C4-2B (cell line): ENCODE measurements at regions not wholly inside any gene's neighbourhood (a gene's known extent, or its start where the extent isn't known, plus 50 kb on each side); places are given as distances from the start of the nearest gene placed in this dataset.

Source experiments
- H3K27ac ChIP-seq: fragments of 450-650 bp; 2 replicates; pipeline ENCODE4 v1.5.1; 2017
- ZFX ChIP-seq: fragments of 450-650 bp; IDR thresholded peaks from 2 replicates; pipeline ENCODE4 v1.6.1; 2017
- TF ChIP-seq, protein P1 (sequence below): fragments of 450-650 bp; conservative IDR thresholded peaks from 2 replicates; pipeline ENCODE4 v1.5.1; 2017; ENCODE audit warnings: mild to moderate bottlenecking

DNA sequence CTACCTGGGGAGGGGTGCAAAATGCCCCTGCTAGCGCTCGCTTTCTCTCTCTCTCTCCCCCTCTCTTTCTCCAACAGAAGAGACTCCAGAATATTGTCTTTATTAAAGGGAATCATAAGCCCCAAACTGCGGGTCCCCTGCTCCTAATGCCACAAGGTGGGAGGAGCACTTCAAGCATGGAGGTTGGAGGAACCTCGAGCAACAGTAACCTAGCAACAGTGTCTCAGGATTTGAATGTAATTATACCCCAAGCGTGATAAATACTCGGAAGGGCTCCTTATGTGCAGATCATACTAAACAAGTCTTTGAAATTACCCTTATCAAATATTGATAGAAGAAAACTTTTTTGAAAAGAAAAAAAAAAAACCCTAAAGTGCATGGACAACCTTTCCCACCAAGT lies 582.2 kb upstream of the PPP2R3A start:
- TF ChIP-seq ZFX = no peak
- TF ChIP-seq, protein P1, sequence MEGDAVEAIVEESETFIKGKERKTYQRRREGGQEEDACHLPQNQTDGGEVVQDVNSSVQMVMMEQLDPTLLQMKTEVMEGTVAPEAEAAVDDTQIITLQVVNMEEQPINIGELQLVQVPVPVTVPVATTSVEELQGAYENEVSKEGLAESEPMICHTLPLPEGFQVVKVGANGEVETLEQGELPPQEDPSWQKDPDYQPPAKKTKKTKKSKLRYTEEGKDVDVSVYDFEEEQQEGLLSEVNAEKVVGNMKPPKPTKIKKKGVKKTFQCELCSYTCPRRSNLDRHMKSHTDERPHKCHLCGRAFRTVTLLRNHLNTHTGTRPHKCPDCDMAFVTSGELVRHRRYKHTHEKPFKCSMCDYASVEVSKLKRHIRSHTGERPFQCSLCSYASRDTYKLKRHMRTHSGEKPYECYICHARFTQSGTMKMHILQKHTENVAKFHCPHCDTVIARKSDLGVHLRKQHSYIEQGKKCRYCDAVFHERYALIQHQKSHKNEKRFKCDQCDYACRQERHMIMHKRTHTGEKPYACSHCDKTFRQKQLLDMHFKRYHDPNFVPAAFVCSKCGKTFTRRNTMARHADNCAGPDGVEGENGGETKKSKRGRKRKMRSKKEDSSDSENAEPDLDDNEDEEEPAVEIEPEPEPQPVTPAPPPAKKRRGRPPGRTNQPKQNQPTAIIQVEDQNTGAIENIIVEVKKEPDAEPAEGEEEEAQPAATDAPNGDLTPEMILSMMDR = no peak
- no peak overlapping the region for H3K27ac ChIP-seq

DNA sequence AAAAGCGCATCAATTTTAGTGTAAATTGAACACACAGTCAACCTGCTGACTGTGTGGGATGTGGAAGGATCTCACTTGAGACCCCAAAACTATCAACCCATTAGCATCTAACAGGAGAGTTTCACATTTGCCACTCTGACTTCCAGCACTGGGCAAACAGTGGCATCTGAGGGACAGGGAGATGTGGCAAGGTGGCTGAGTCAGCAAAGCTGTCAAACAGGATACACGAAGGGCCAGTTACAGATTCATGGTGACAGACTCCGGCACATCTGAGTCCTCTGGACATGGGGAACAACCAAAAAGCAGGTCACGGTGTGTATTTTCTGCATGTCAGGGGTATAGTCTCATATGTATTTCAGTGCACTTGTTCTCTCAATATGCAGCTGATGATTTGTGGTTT lies 573.4 kb upstream of the PPP2R3A start:
- no peak overlapping the region for H3K27ac ChIP-seq
- no peak for TF ChIP-seq ZFX
- TF ChIP-seq, protein P1 = no peak

DNA sequence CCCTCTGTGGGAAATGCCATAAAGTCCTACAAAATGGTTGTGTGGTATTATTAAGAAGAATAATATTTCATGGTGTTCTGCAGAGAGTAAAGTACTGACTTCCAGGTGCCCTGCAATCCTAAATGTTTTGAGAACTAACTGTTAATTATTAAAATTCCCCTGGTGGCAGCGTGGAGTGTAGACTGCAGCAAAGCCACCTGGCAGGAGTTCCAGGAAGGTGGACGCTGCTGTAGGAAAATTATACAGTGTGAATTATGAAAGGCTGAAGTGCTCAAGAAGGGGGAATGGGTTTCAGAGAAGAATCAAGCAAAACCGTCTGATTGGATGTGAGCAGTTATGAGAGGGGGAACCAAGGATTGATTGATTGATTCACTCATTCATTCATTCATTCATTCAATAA lies 572.4 kb upstream of the PPP2R3A start:
- H3K27ac ChIP-seq = no peak overlapping the region
- TF ChIP-seq, protein P1 = no peak; the same call in 1 of the 2 replicates
- TF ChIP-seq ZFX = no peak

DNA sequence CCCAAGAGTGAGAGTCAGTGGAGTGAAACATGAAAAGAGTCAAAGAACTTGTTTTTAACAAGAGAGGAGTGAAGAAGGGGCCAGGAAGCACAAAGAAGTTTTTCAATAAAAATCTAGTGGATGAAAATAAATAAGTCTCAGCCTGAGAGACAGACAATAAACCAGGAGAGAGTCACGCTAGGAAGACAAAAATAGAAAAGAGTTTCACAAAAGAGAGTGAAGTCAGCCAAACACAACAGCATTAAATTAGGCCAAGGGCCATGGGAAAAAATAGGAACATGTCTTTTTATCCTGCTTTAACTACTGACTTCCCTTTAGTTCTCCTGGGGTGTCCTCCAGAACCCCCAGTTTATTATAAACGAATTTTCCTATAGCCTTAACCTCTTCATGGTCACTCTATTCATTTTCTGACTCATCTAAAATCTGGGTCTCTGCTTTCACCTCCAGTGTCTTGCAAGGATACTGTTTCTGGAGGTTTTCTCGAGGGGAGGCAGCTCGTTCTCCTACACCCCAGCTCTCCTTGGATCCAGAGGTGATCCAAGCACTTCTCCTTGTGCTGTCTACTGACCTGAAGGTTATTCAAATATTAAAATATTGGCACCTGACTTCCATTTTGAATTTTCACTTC lies 571.5 kb upstream of the PPP2R3A start:
- no peak for TF ChIP-seq ZFX
- TF ChIP-seq, protein P1 = no peak
- H3K27ac ChIP-seq = no peak overlapping the region

DNA sequence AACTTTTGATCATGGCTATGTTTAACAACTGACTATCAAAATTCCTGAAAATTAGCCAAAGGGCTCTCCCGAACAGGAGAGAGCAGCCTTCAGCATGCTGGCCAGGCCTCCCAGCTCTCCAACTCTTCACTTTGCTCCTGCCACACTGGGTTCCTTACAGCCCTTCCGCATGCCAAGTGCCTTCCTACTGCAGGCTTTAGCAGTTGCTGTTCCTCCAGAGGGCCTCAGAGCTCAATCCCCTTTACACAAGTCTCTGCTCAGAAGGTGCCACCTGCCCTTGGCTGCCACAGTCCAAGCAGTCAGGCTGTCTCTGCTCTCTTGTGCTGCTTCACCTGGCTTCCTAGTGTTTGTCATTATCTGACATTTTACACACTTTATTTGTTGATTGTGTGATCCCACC lies 553.1 kb upstream of the PPP2R3A start:
- H3K27ac ChIP-seq = no peak overlapping the region
- TF ChIP-seq, protein P1 = no peak
- TF ChIP-seq ZFX = no peak

DNA sequence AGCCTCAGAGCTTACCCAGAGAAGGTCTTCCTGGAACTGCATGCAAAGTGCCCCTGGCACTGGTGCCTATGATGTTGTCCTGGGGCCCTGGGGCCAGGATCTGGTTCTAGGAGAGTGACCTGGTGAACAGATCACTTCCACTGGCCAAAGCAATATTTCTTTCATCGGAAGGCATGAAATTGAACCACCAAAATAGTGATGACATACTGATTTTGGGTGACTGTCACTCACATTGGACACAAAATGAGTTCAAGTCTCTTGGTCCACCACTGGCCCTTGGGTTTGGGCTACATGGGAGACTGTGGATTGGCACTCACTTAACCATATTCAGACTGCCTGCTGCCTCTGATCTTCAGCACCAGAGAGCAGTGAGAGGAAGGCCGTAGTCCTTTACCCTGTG lies 549.3 kb upstream of the PPP2R3A start:
- TF ChIP-seq ZFX = no peak
- TF ChIP-seq, protein P1 = no peak
- H3K27ac ChIP-seq = no peak overlapping the region

DNA sequence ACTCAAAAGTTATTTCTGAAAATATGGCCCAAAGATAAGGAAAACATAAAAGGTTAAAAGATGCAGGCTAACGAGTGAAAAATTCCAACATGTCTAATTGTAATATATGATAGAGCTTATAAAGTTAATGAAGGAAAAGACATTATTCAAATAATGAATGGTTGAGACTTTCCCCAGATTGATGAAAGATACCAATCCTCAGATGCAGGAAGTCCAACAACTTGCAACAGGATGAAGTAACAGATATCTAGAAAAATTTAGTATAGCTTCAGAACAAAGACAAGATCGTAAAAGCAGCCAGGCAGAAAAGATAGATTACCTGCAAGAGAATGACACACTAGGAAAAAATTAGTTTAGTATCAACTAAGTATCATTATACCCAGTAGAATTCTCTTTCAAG lies 546.4 kb upstream of the PPP2R3A start:
- H3K27ac ChIP-seq = no peak overlapping the region

More for the DNA sequence above, 546.4 kb upstream of the PPP2R3A start:
- TF ChIP-seq, protein P1 = no peak
- TF ChIP-seq ZFX = no peak
